Esophagus muscularis mucosa (tissue), 4 donors: ENCODE measurements at regions not wholly inside any gene's neighbourhood (a gene's known extent, or its start where the extent isn't known, plus 50 kb on each side); places are given as distances from the start of the nearest gene placed in this dataset.

Experiments
- CTCF ChIP-seq, 3 experiments: fragments of 200-600 bp in 2 of 3; fragments of 450-650 bp in 1 of 3; sonication (generic) in 2 of 3; IDR thresholded peaks; one replicate each; pipeline ENCODE4 v1.5.1; 2017 to 2019; ENCODE audit warnings: antibody characterized with exemption in 3 of 3, mild to moderate bottlenecking in 2 of 3, moderate library complexity in 1 of 3
- EP300 ChIP-seq: sonication (generic); formaldehyde crosslinking; IDR thresholded peaks from one replicate; pipeline ENCODE4 v1.6.1; 2017; ENCODE audit warnings: antibody characterized with exemption
- POLR2A ChIP-seq: fragments of 450-650 bp; IDR thresholded peaks from one replicate; pipeline ENCODE4 v1.6.1; 2017; ENCODE audit warnings: antibody characterized with exemption, moderate library complexity, mild to moderate bottlenecking, low read depth
- POLR2AphosphoS5 ChIP-seq, 2 donors: sonication (generic); formaldehyde crosslinking; IDR thresholded peaks; one replicate each; pipeline ENCODE4 v1.6.1; 2017; ENCODE audit warnings: antibody characterized with exemption in 2 of 2

DNA sequence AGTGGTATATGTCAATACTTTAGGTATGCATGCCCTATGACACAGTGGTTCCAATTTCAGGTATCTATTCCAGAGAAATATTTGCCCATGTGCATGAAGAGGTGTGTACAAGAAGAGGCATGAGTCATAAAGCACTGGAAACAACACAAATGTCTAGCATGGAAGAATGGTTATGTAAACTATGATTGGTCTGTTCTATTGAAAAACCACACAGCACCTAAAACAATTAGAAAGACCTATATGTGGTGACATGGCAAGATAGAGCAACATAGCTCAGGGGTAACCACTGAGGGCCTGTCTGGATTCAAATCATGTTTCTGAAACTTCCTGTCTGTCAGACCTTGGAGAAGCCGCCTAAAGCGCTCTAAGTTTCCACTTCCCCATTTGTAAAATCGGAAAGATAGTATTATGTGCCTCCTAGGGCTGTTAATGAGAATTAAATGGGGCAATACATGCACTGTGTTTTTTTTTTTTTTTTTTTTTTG is 63.4 kb upstream of the GPCPD1 start:
- no peak for TF ChIP-seq CTCF (IDR thresholded peaks at IDR 0.05)
- TF ChIP-seq POLR2A = no peak
- TF ChIP-seq POLR2AphosphoS5 (IDR thresholded peaks at IDR 0.05) = no peak
- no peak for TF ChIP-seq EP300
